IgD-negative memory B cell (primary cell): ENCODE measurements at regions not wholly inside any gene's neighbourhood (a gene's known extent, or its start where the extent isn't known, plus 50 kb on each side); places are given as distances from the start of the nearest gene placed in this dataset.

ENCODE experiments used
- H3K27ac Mint-ChIP-seq, 3 donors: one replicate each; pipeline ENCODE4 v1.8.0; 2020 to 2022; ENCODE audit warnings: mild to moderate bottlenecking in 3 of 3, mixed read lengths in 3 of 3, moderate library complexity in 1 of 3
- H3K27me3 Mint-ChIP-seq: one replicate; pipeline ENCODE4 v1.8.0; 2021; ENCODE audit warnings: mixed read lengths
- H3K36me3 Mint-ChIP-seq: one replicate; pipeline ENCODE4 v1.8.0; 2020; ENCODE audit warnings: mild to moderate bottlenecking, mixed read lengths
- H3K4me1 Mint-ChIP-seq, 3 donors: one replicate each; pipeline ENCODE4 v1.8.0; 2020 to 2022; ENCODE audit warnings: mixed read lengths in 3 of 3, mild to moderate bottlenecking in 1 of 3
- H3K4me3 Mint-ChIP-seq, 4 donors: one replicate each; pipeline ENCODE4 v1.8.0; 2020 to 2022; ENCODE audit warnings: mild to moderate bottlenecking in 4 of 4, mixed read lengths in 4 of 4, moderate library complexity in 3 of 4
- H3K9me3 Mint-ChIP-seq, 3 donors: one replicate each; pipeline ENCODE4 v1.8.0; 2020 to 2021; ENCODE audit warnings: mixed read lengths in 3 of 3, mild to moderate bottlenecking in 1 of 3

- no peak overlapping the region for H3K4me3 Mint-ChIP-seq
- H3K9me3 Mint-ChIP-seq: no peaks in the 10 kb centered on the region
- peaks cover 13% of the 10 kb centered on the region for H3K27me3 Mint-ChIP-seq
- H3K4me1 Mint-ChIP-seq: no peaks in the 10 kb centered on the region
- H3K27ac Mint-ChIP-seq: no peak overlapping the region
- no peaks in the 10 kb centered on the region for H3K36me3 Mint-ChIP-seq
Measured at GRCh38 chr12:66028390-66028789, 102.2 kb downstream of the LLPH start.

- Mint-ChIP-seq H3K9me3 (no peaks in the 10 kb centered on the region), H3K27me3 (peaks cover 8% of the 10 kb centered on the region), H3K27ac (no peak overlapping the region), H3K4me1 (no peaks in the 10 kb centered on the region), H3K4me3 (no peak overlapping the region), H3K36me3 (no peaks in the 10 kb centered on the region)
Measured at GRCh38 chr12:66025477-66025876, 105.1 kb downstream of the LLPH start.

- Mint-ChIP-seq H3K36me3 (no peaks in the 10 kb centered on the region), H3K27ac (no peak overlapping the region), H3K4me1 (no peaks in the 10 kb centered on the region), H3K4me3 (no peak overlapping the region), H3K27me3 (peaks cover 6% of the 10 kb centered on the region), H3K9me3 (no peaks in the 10 kb centered on the region)
Measured at GRCh38 chr12:66024949-66025348, 105.6 kb downstream of the LLPH start.

GRCh38 chr12:66020481-66020880 is 110.1 kb downstream of the LLPH start:
- no peaks in the 10 kb centered on the region for H3K4me1 Mint-ChIP-seq
- H3K27me3 Mint-ChIP-seq: peaks cover 1% of the 10 kb centered on the region
- H3K36me3 Mint-ChIP-seq: no peaks in the 10 kb centered on the region
- no peak overlapping the region for H3K27ac Mint-ChIP-seq
- no peak overlapping the region for H3K4me3 Mint-ChIP-seq
- no peaks in the 10 kb centered on the region for H3K9me3 Mint-ChIP-seq

GRCh38 chr12:66017736-66018135 is 112.8 kb downstream of the LLPH start:
- Mint-ChIP-seq H3K9me3 (no peaks in the 10 kb centered on the region), H3K27me3 (peaks cover 1% of the 10 kb centered on the region), H3K27ac (no peak overlapping the region), H3K4me1 (no peaks in the 10 kb centered on the region), H3K36me3 (no peaks in the 10 kb centered on the region), H3K4me3 (no peak overlapping the region)
